HUES48 (cell line): ENCODE measurements at regions not wholly inside any gene's neighbourhood (a gene's known extent, or its start where the extent isn't known, plus 50 kb on each side); places are given as distances from the start of the nearest gene placed in this dataset.

ENCODE experiments used
- H3K27ac ChIP-seq: one replicate; pipeline ENCODE4 v1.7.0; 2013; ENCODE audit warnings: low read depth, low read length, inconsistent platforms
- H3K27me3 ChIP-seq: 2 replicates; pipeline ENCODE4 v1.6.1; 2013; ENCODE audit warnings: mild to moderate bottlenecking, low read length; ENCODE audit not compliant: control insufficient read depth, insufficient read depth
- H3K36me3 ChIP-seq: 2 replicates; pipeline ENCODE4 v1.6.1; 2013; ENCODE audit warnings: low read length; ENCODE audit not compliant: control insufficient read depth, insufficient read depth
- H3K4me1 ChIP-seq: 2 replicates; pipeline ENCODE4 v1.6.1; 2013; ENCODE audit warnings: mild to moderate bottlenecking, low read length; ENCODE audit not compliant: control insufficient read depth, insufficient read depth
- H3K4me3 ChIP-seq: 2 replicates; pipeline ENCODE4 v1.5.1; 2013; ENCODE audit warnings: mild to moderate bottlenecking, low read depth, low read length
- H3K9ac ChIP-seq: 2 replicates; pipeline ENCODE4 v1.6.1; 2013; ENCODE audit warnings: mild to moderate bottlenecking, low read depth, low read length, moderate library complexity
- H3K9me3 ChIP-seq: 2 replicates; pipeline ENCODE4 v1.6.1; 2013; ENCODE audit warnings: low read length; ENCODE audit not compliant: control insufficient read depth, insufficient read depth

DNA sequence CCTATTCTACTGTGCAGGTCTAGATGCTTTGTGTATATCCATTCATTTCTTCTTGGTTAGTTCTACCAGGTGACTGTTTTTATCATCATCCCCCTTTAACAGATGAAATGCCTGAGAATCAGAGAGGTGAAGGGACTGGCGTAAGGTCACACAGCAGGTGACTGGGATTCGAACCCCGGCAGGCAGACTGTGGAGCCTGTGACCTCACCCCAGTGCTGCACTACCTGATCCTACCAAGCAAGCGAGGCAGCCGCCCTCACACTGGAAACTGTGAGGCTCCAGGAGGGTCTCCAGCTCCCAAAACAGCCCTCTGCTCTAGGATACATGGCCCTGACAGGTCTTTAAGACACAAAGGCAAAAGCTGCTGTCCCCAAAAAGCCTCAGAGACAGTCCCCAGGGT lies 91.7 kb downstream of the CHST1 start:
- no peak overlapping the region for H3K27ac ChIP-seq
- peaks cover 17% of the 10 kb centered on the region for H3K4me1 ChIP-seq
- H3K9me3 ChIP-seq: no peaks in the 10 kb centered on the region
- H3K36me3 ChIP-seq: no peaks in the 10 kb centered on the region
- no peak overlapping the region for H3K4me3 ChIP-seq
- no peak overlapping the region for H3K9ac ChIP-seq
- H3K27me3 ChIP-seq: no peaks in the 10 kb centered on the region; the same call in 1 of the 2 replicates

DNA sequence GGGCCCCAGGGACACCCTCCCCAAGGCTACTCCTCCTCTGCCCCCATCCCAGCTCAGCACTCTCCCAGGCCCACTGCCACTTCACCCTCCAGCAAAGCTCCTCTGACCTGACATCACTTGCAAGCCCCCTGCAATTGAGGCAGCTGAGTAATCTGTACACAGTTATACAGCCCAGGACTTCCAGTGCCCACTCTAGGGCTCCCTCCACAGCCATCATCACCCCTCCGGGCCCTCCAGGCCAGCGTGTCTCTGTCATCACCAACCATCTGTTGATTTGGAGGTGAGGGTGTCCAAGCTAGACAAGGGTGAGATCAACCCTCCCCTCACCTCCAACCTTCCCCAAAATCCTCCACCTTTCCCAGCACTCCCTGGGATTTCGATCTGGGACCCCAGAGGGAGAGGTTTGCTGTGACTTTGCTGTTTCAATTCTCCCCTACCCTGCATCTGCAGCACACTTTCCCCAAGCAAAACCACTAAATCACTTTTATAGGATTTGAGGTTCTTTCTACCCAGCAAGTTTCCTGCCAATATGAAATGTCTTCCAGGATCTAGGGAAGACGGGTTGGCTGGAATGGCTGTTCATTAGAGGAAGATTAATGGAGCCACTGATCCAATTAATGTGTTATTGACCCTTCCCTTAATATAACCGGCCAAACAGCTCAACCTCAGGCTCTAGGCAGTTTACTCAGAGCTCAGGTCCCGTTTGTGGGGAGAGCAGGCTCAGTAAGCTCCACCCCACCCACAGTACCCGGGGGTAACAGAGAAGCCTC lies 92.9 kb downstream of the CHST1 start:
- H3K9ac ChIP-seq: no peak overlapping the region
- H3K4me3 ChIP-seq: no peak overlapping the region
- no peaks in the 10 kb centered on the region for H3K9me3 ChIP-seq
- H3K36me3 ChIP-seq: no peaks in the 10 kb centered on the region
- no peaks in the 10 kb centered on the region; the same call in 1 of the 2 replicates for H3K27me3 ChIP-seq
- no peak overlapping the region for H3K27ac ChIP-seq
- H3K4me1 ChIP-seq: peaks cover 8% of the 10 kb centered on the region

DNA sequence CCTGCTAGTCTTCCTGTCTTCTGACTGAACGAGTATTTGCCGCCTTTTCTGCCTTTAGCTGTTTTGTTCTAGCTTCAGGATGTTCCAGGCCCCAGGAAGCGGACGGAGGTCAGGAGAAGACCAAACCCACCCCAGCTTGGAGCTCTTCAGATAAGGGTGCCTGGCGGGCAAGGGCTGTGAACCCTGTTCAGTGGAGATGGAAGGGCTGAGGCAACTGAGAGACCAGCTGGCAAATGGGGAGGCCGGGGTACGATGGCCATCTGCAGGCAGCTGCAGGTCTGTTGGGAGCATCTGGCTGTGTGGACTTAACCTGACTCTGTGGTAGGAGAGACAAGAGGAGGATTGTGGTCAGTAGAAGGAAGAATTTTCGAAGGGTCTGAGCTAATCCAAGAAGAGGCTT lies 95.6 kb downstream of the CHST1 start:
- H3K4me3 ChIP-seq: no peak overlapping the region
- H3K36me3 ChIP-seq: no peaks in the 10 kb centered on the region
- no peaks in the 10 kb centered on the region for H3K27me3 ChIP-seq
- no peak overlapping the region for H3K27ac ChIP-seq
- no peaks in the 10 kb centered on the region for H3K9me3 ChIP-seq
- H3K4me1 ChIP-seq: no peaks in the 10 kb centered on the region
- H3K9ac ChIP-seq: no peak overlapping the region

DNA sequence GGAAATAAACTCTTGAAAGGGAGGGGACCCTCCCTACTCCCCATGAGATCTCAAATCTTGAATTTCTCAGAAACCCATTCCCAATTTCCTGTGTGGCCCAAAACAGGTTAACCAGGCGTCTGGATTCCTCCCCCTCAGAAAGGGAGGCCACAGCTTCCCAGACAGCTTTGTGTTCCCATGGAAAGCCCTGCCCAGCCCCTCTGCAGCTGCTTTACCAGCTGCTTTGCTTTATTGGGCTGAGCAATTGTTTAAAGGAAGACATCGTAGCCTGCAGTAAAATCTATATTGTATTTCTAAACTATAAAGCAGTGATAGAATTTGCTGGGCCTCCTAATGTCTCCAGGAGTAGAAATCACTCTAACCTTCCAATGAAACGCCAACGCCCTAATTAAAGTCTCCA lies 97.4 kb downstream of the CHST1 start:
- no peaks in the 10 kb centered on the region for H3K27me3 ChIP-seq
- H3K9me3 ChIP-seq: no peaks in the 10 kb centered on the region
- H3K4me3 ChIP-seq: no peak overlapping the region
- H3K27ac ChIP-seq: no peak overlapping the region
- H3K9ac ChIP-seq: no peak overlapping the region
- H3K4me1 ChIP-seq: 0 out of 2 replicates have a peak, but pooled peaks cover 6% of the 10 kb centered on the region
- H3K36me3 ChIP-seq: no peaks in the 10 kb centered on the region

DNA sequence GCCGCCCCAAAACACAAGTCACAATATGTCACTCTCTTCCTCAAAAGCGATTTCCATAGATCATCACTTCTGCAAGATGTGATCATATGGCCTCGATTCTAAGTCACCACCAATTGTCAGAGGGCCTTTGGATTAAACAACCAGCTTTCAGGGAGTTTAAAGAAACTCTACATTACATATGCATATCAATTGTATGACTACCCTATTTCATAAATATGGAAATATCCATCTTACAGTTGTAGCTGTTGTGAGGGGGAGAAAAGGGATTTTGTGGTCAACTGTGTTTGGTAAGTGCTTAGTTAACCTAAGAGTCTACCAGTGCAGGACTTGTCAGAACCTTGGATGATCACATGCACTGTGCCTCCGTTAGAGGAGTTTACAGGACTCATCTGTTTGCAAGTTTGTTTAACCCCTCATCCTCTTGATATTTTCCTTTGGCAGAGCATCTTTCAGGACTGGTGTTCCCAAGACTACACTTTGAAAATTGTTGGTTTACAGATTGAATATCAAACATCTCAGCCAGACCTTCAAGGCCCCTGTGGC lies 99.9 kb downstream of the CHST1 start:
- Histone ChIP-seq H3K9ac (no peak overlapping the region), H3K36me3 (no peaks in the 10 kb centered on the region), H3K4me3 (no peak overlapping the region), H3K4me1 (0 out of 2 replicates have a peak, but pooled peaks cover 6% of the 10 kb centered on the region), H3K9me3 (no peaks in the 10 kb centered on the region), H3K27ac (no peak overlapping the region), H3K27me3 (no peaks in the 10 kb centered on the region)

DNA sequence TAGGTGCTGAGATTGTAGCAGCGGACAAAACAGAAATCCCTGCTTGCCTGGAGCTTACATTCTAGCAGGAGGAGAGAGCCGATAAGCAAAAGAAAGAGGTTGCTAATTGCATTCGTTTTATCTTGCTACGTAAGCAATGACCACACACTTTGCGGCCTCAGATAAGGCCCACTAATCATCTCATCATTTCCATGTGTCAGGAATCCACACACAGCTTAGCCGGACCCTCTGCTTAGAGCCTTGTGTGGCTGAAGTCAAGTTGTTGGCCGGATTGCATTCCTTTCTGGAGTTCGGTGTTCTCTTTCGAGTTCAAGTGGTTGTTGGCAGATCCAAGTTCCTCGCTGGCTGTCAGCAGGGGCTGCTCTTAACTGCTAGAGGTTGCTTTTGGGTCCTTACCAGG lies 101.6 kb downstream of the CHST1 start:
- Histone ChIP-seq H3K27me3 (no peaks in the 10 kb centered on the region), H3K4me1 (0 out of 2 replicates have a peak, but pooled peaks cover 6% of the 10 kb centered on the region), H3K36me3 (no peaks in the 10 kb centered on the region), H3K4me3 (no peak overlapping the region), H3K27ac (no peak overlapping the region), H3K9me3 (no peaks in the 10 kb centered on the region), H3K9ac (no peak overlapping the region)

DNA sequence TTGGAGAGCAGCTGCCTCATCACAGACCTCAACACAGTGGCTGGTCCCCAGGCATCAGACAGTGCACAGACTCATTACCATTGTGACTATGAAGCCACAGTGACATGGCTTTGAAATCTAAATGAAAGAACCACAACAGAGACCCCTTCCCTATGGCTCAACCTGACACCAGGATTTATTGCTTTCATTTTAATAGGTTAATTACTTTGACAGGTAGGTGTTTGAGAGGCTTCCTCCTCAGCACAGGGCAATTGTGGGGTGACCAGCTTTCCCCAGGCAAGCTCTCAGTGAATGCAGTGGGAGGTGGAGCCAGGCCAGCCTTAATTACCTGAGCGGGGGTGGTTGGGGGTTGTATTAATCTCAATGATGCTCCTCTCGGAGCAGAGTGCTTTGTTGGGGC lies 102.3 kb downstream of the CHST1 start:
- Histone ChIP-seq H3K27me3 (no peaks in the 10 kb centered on the region), H3K4me3 (no peak overlapping the region), H3K27ac (no peak overlapping the region), H3K4me1 (0 out of 2 replicates have a peak, but pooled peaks cover 6% of the 10 kb centered on the region), H3K9ac (no peak overlapping the region), H3K9me3 (no peaks in the 10 kb centered on the region), H3K36me3 (no peaks in the 10 kb centered on the region)

DNA sequence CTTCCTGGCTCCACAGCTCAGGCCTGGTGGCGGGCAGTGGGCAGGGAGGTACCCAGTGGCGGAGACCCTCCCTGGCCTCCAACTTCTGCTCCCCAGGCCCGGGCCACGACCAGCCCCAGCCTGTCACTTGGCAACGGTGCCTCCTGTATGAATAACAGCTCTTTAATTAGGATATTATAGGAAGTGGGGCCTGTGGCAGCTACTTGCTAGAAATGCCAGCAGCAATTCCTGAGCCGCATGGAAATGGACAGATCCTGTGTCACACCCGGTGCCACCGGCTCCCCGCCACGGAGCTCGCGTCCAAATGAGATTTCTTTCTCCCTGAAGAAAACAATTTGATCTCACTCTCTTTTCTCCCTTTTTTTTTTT lies 104.5 kb downstream of the CHST1 start:
- Histone ChIP-seq H3K36me3 (no peaks in the 10 kb centered on the region), H3K4me3 (no peak overlapping the region), H3K27ac (no peak overlapping the region)

DNA sequence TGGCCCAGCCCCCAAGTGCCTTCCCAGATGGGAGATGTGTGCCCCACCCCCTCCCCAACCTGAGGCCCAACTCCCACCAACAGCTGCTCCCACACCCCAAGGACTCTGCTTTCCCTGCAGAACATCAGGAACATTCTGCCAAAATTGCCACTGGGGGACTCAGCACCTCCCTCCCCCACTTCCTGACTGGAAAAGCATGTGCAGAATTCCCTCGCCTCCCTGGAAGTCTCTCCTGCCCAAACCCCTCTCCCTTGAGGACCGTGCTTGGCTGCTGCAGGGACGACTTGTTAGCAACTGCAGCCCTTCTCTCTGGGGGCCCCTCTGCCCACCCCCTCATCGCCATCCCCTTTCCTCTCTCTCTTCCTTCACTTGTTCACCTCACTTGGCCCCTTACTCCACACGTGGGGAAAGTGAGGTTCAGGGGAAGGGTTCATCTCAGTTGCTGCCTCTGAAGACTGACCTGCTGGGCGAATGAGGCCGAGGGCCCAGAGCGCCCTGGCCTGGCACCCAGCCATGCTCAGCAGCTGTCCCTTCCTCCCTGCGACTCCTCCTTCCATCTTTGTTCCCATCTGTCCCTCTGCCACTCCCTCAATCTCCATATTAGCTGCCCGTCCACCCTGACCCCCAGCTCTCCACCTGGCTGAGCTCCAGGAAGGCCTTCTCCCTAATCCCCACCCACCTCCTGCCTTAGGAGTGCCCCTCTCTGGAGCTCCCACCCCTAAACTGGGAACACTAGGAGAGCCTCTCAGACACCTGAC lies 105.1 kb downstream of the CHST1 start:
- H3K4me1 ChIP-seq: 0 out of 2 replicates have a peak, but pooled peaks cover 6% of the 10 kb centered on the region
- no peaks in the 10 kb centered on the region for H3K9me3 ChIP-seq
- no peak overlapping the region for H3K27ac ChIP-seq
- H3K4me3 ChIP-seq: no peak overlapping the region
- no peaks in the 10 kb centered on the region for H3K36me3 ChIP-seq
- H3K27me3 ChIP-seq: no peaks in the 10 kb centered on the region
- no peak overlapping the region for H3K9ac ChIP-seq

More for the DNA sequence above, 104.5 kb downstream of the CHST1 start:
- no peaks in the 10 kb centered on the region for H3K27me3 ChIP-seq
- 0 out of 2 replicates have a peak, but pooled peaks cover 6% of the 10 kb centered on the region for H3K4me1 ChIP-seq
- no peak overlapping the region for H3K9ac ChIP-seq
- H3K9me3 ChIP-seq: no peaks in the 10 kb centered on the region

DNA sequence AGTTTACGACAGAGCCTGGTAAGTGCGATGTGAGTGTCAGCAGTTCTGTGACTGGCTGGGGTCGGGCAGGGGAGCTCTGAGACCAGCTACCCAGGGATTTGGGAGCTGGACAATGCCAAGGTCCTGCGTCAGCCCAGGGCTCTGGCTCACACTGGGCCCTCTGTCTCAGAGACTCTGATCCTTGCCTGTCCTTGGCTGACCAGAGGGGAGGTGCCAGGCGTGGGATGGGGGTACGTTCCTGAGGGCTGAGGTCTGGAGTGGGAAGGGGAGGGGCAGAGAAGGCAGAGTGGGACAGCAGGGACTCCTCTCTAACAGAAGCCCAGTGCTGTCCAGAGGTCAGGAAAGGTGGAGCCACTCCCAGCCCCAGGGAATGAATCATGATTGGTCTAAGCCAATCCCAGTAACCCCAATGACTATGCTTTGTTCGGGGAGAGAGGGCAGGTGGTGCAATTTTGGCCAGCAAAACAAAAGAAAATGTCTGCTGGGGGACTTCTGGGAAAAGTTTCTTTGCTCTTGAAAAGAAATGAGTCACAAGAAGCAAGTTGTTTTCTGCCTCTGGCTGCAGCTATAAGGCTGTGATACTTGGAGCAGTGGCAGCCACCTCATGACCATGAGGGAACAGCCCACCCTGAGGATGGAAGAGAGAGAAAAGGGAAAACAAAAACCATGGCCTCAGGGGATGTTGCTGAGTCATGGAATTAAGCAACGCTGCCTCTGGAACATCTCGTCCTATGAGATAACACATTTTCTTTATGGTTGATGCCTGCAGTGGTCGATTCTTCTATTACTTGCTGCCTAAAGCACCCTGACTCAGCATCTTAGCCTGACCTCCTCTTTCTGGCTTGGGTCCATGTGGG lies 108.3 kb downstream of the CHST1 start:
- H3K27me3 ChIP-seq: no peaks in the 10 kb centered on the region
- H3K36me3 ChIP-seq: no peaks in the 10 kb centered on the region
- H3K4me1 ChIP-seq: no peaks in the 10 kb centered on the region
- no peak overlapping the region for H3K4me3 ChIP-seq
- H3K27ac ChIP-seq: no peak overlapping the region
- no peaks in the 10 kb centered on the region for H3K9me3 ChIP-seq
- no peak overlapping the region for H3K9ac ChIP-seq
